Upper lobe of left lung (tissue), 6 donors: ENCODE measurements at regions not wholly inside any gene's neighbourhood (a gene's known extent, or its start where the extent isn't known, plus 50 kb on each side); places are given as distances from the start of the nearest gene placed in this dataset.

Source experiments
- ATAC-seq, 2 donors: fragments of 200-7000 bp; cut with Tn5 transposase; one replicate each; pipeline ENCODE4 v1.9.1; 2022; ENCODE audit warnings: mild to moderate bottlenecking in 2 of 2, moderate library complexity in 2 of 2; ENCODE audit not compliant: low FRiP score in 2 of 2
- DNase-seq, 2 donors: peaks; one replicate each; pipeline ENCODE4 v3.0.0-alpha.2; 2019 to 2020
- H3K27ac ChIP-seq, 4 donors: fragments of 200-600 bp; sonication (generic); one replicate each; pipeline ENCODE4 v1.5.1; 2016 to 2019
- H3K27me3 ChIP-seq, 4 donors: fragments of 200-600 bp; sonication (generic); one replicate each; pipeline ENCODE4 v1.5.1; 2017 to 2019
- H3K36me3 ChIP-seq, 4 donors: fragments of 200-600 bp; sonication (generic); one replicate each; pipeline ENCODE4 v1.5.1; 2016 to 2019
- H3K4me1 ChIP-seq, 4 donors: fragments of 200-600 bp; sonication (generic); one replicate each; pipeline ENCODE4 v1.5.1; 2018 to 2019
- H3K4me3 ChIP-seq, 4 donors: fragments of 200-600 bp; sonication (generic); one replicate each; pipeline ENCODE4 v1.5.1; 2017 to 2019; ENCODE audit warnings: mild to moderate bottlenecking in 2 of 4, moderate library complexity in 1 of 4
- H3K9me3 ChIP-seq, 4 donors: fragments of 200-600 bp; sonication (generic); one replicate each; pipeline ENCODE4 v1.5.1; 2018 to 2019
- CTCF ChIP-seq, 6 experiments: fragments of 450-650 bp in 4 of 6; fragments of 200-600 bp in 2 of 6; sonication (generic) in 2 of 6; IDR thresholded peaks; one replicate each; pipeline ENCODE4 v1.5.1; 2016 to 2019; ENCODE audit warnings: antibody characterized with exemption in 6 of 6
- EP300 ChIP-seq, 4 donors: sonication (generic); formaldehyde crosslinking; IDR thresholded peaks; one replicate each; pipeline ENCODE4 v1.5.1; 2017; ENCODE audit warnings: antibody characterized with exemption in 4 of 4, control low read depth in 2 of 4
- POLR2A ChIP-seq, 4 donors: fragments of 450-650 bp; IDR thresholded peaks; one replicate each; pipeline ENCODE4 v1.5.1; 2016 to 2017; ENCODE audit warnings: antibody characterized with exemption in 4 of 4, mild to moderate bottlenecking in 2 of 4
- POLR2AphosphoS5 ChIP-seq, 2 donors: sonication (generic); formaldehyde crosslinking; IDR thresholded peaks; one replicate each; pipeline ENCODE4 v1.5.1; 2017; ENCODE audit warnings: antibody characterized with exemption in 2 of 2
- WGBS, 2 donors: methylation state at CpG; one replicate each; pipeline ENCODE4 v1.1.5; 2017 to 2018; 5-methylcytosine and 5-hydroxymethylcytosine counted together
- donor health status: DM: no; HTN: no; CAD: no; lungs with moderate emphysema.
- donor health status: DM: no; HTN: yes; CAD: no; lungs with severe emphysema.

GRCh38 chr2:34979148-34979547 is 1376.4 kb upstream of the CRIM1 start:
- Histone ChIP-seq H3K4me1 (no peaks in the 10 kb centered on the region), H3K27ac (no peak overlapping the region), H3K27me3 (no peaks in the 10 kb centered on the region), H3K4me3 (no peak overlapping the region), H3K9me3 (no peaks in the 10 kb centered on the region), H3K36me3 (no peaks in the 10 kb centered on the region)
- 76 to 82% methylated on average over 8 of the region's 8 CpGs for WGBS, 2 donors
- TF ChIP-seq POLR2AphosphoS5 (IDR thresholded peaks at IDR 0.05) = no peak
- no peak for TF ChIP-seq CTCF (IDR thresholded peaks at IDR 0.05)
- no peak for TF ChIP-seq EP300 (IDR thresholded peaks at IDR 0.05)
- no peak for TF ChIP-seq POLR2A (IDR thresholded peaks at IDR 0.05)
- ATAC-seq (no peak), DNase-seq (no peak)

- Histone ChIP-seq H3K4me3 (no peak overlapping the region), H3K27ac (no peak overlapping the region), H3K27me3 (no peaks in the 10 kb centered on the region), H3K36me3 (no peaks in the 10 kb centered on the region), H3K4me1 (no peaks in the 10 kb centered on the region), H3K9me3 (no peaks in the 10 kb centered on the region)
- ATAC-seq (no peak), DNase-seq (no peak)
- TF ChIP-seq EP300 (IDR thresholded peaks at IDR 0.05) = no peak
- TF ChIP-seq POLR2AphosphoS5 (IDR thresholded peaks at IDR 0.05) = no peak
- TF ChIP-seq CTCF (IDR thresholded peaks at IDR 0.05) = no peak
- TF ChIP-seq POLR2A (IDR thresholded peaks at IDR 0.05) = no peak
- WGBS, 2 donors = 91 to 95% methylated on average over 3 of the region's 3 CpGs
Observed at GRCh38 chr2:34961822-34962221, 1362.7 kb upstream of the FAM98A start.

DNA sequence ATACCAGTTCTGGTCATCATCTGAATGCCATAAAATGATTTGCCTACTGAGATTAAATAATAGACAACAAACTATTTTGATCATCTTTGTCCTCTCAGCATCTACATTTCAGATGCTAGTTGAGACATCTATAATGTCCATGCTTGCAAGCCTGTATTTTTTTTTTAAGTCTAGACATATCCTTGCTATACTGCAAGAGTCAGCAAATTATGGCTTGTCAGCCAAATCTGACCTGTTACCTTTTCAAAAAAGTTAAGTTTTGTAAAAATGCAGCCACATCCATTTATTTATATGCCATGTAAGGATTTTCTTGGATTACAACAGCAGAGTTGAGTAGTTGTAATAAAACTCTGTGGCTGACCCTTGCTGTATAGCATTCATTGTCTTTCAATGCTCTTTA is 1355.7 kb upstream of the FAM98A start:
- Histone ChIP-seq H3K27ac (no peak overlapping the region), H3K36me3 (no peaks in the 10 kb centered on the region)

GRCh38 chr2:34950797-34951196 is 1351.7 kb upstream of the FAM98A start:
- H3K9me3 ChIP-seq = peaks cover 0 to 6% (median 2%) of the 10 kb centered on the region in 4 donors
- no peaks in the 10 kb centered on the region for H3K4me1 ChIP-seq
- no peak overlapping the region for H3K27ac ChIP-seq
- DNase-seq (no peak), ATAC-seq (no peak)
- TF ChIP-seq POLR2A (IDR thresholded peaks at IDR 0.05) = no peak
- no peak for TF ChIP-seq EP300 (IDR thresholded peaks at IDR 0.05)
- no peak for TF ChIP-seq POLR2AphosphoS5 (IDR thresholded peaks at IDR 0.05)
- no peak for TF ChIP-seq CTCF (IDR thresholded peaks at IDR 0.05)
- no peaks in the 10 kb centered on the region for H3K27me3 ChIP-seq
- WGBS, 2 donors = 83% methylated on average over 6 of the region's 6 CpGs
- no peak overlapping the region for H3K4me3 ChIP-seq
- no peaks in the 10 kb centered on the region for H3K36me3 ChIP-seq

More for the DNA sequence above, 1355.7 kb upstream of the FAM98A start:
- no peak for ATAC-seq
- Histone ChIP-seq H3K9me3 (no peaks in the 10 kb centered on the region), H3K4me3 (no peak overlapping the region), H3K27me3 (no peaks in the 10 kb centered on the region), H3K4me1 (no peaks in the 10 kb centered on the region)
- no peak for DNase-seq
- TF ChIP-seq CTCF (IDR thresholded peaks at IDR 0.05) (no peak), POLR2A (IDR thresholded peaks at IDR 0.05) (no peak), POLR2AphosphoS5 (IDR thresholded peaks at IDR 0.05) (no peak), EP300 (IDR thresholded peaks at IDR 0.05) (no peak)

DNA sequence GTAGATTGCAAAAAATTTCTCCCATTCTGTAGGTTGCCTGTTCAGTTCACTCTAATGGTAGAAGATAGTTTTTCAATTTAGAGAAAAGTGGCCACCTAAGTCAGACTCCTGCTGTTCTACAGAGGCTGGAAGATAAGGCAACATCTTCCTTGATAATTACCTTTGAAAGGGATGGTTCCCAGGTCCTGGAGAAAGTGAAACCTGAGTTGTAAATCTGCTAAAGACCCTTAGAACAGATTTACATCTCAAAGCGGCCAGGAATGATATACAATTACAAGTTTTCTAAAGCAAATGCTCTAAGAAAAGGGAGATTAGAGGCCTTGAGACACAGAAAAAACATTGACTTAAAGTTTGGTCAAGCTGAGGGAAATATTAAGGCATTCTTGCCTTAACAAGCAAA is 1350.2 kb upstream of the FAM98A start:
- no peaks in the 10 kb centered on the region for H3K27me3 ChIP-seq
- 72 to 81% methylated on average over 1 of the region's 1 CpG for WGBS, 2 donors
- peaks cover 0 to 6% (median 2%) of the 10 kb centered on the region in 4 donors for H3K9me3 ChIP-seq
- no peaks in the 10 kb centered on the region for H3K4me1 ChIP-seq
- DNase-seq (no peak), ATAC-seq (no peak)
- no peaks in the 10 kb centered on the region for H3K36me3 ChIP-seq
- TF ChIP-seq EP300 (IDR thresholded peaks at IDR 0.05) (no peak), CTCF (IDR thresholded peaks at IDR 0.05) (no peak), POLR2A (IDR thresholded peaks at IDR 0.05) (no peak), POLR2AphosphoS5 (IDR thresholded peaks at IDR 0.05) (no peak)
- no peak overlapping the region for H3K27ac ChIP-seq
- H3K4me3 ChIP-seq = no peak overlapping the region
